PC-3 (cell line): ENCODE measurements at regions not wholly inside any gene's neighbourhood (a gene's known extent, or its start where the extent isn't known, plus 50 kb on each side); places are given as distances from the start of the nearest gene placed in this dataset.

ENCODE experiments used
- ATAC-seq: fragments of 200-7000 bp; cut with Tn5 transposase; 2 replicates; pipeline ENCODE4 v1.9.1; 2020; ENCODE audit warnings: mild to moderate bottlenecking, moderate library complexity
- BruUV-seq: library from RNA; stranded (reverse); fragments of 400-500 nt; replicated peaks from 2 replicates; lab custom pipeline; 2021; lab: Mats Ljungman, UMichigan
- CTCF ChIA-PET: fragments of 300-600 bp; sonication (Branson Sonifier 250); formaldehyde crosslinking; loops from one replicate; lab custom pipeline; 2022; ENCODE audit warnings: antibody characterized with exemption; lab: Charles Lee
- POLR2A ChIA-PET: fragments of 300-600 bp; sonication (Branson Sonifier 250); formaldehyde crosslinking; loops from one replicate; lab custom pipeline; 2022; ENCODE audit warnings: antibody characterized with exemption; ENCODE audit not compliant: unreplicated experiment; lab: Charles Lee
- DNase-seq: peaks from one replicate; pipeline ENCODE4 v3.0.0-alpha.2; 2015
- H2AFZ ChIP-seq: fragments of 300-600 bp; sonication (generic); 2 replicates; pipeline ENCODE4 v1.6.0; 2016; ENCODE audit warnings: antibody characterized with exemption, low read length
- H3F3A ChIP-seq: fragments of 300-600 bp; sonication (generic); one replicate; pipeline ENCODE4 v1.6.0; 2017; ENCODE audit warnings: antibody characterized with exemption, low read length, control low read depth, mild to moderate bottlenecking; ENCODE audit not compliant: unreplicated experiment
- H3K27ac ChIP-seq: fragments of 300-600 bp; sonication (generic); 2 replicates; pipeline ENCODE4 v1.5.1; 2016; ENCODE audit warnings: mild to moderate bottlenecking, low read length
- H3K27me3 ChIP-seq: fragments of 300-600 bp; sonication (generic); 2 replicates; pipeline ENCODE4 v1.6.1; 2016; ENCODE audit warnings: low read length, mixed read lengths
- H3K36me3 ChIP-seq: fragments of 300-600 bp; sonication (generic); 2 replicates; pipeline ENCODE4 v1.6.1; 2016; ENCODE audit warnings: low read depth, mixed run types, low read length, mixed read lengths
- H3K4me1 ChIP-seq: fragments of 300-600 bp; sonication (generic); 2 replicates; pipeline ENCODE4 v1.5.1; 2016; ENCODE audit warnings: low read length; ENCODE audit not compliant: insufficient read depth
- H3K4me2 ChIP-seq: fragments of 300-600 bp; sonication (generic); 2 replicates; pipeline ENCODE4 v1.6.0; 2016; ENCODE audit warnings: low read length
- H3K4me3 ChIP-seq: fragments of 300-600 bp; sonication (generic); 2 replicates; pipeline ENCODE4 v1.5.1; 2016; ENCODE audit warnings: mild to moderate bottlenecking, low read length, mixed read lengths
- H3K79me2 ChIP-seq: fragments of 300-600 bp; sonication (generic); 2 replicates; pipeline ENCODE4 v1.6.1; 2017; ENCODE audit warnings: low read length, mixed read lengths
- H3K9ac ChIP-seq: fragments of 300-600 bp; sonication (generic); 2 replicates; pipeline ENCODE4 v1.6.0; 2016; ENCODE audit warnings: mild to moderate bottlenecking, low read length
- H3K9me2 ChIP-seq: fragments of 300-600 bp; sonication (generic); replicated peaks from 2 replicates; pipeline ENCODE4 v1.6.1; 2016; ENCODE audit warnings: mixed run types, low read length, mixed read lengths
- H3K9me3 ChIP-seq: fragments of 300-600 bp; sonication (generic); 2 replicates; pipeline ENCODE4 v1.6.1; 2016; ENCODE audit warnings: low read length, mixed read lengths
- H4K20me1 ChIP-seq: fragments of 300-600 bp; sonication (generic); 2 replicates; pipeline ENCODE4 v1.6.1; 2016; ENCODE audit warnings: low read length, mixed read lengths
- EZH2 ChIP-seq: fragments of 300-600 bp; sonication (generic); IDR thresholded peaks from one replicate; pipeline ENCODE4 v1.6.1; 2017; ENCODE audit warnings: antibody characterized with exemption, mild to moderate bottlenecking, low read length; ENCODE audit not compliant: unreplicated experiment
- EZH2phosphoT487 ChIP-seq: fragments of 300-600 bp; sonication (generic); IDR thresholded peaks from 2 replicates; pipeline ENCODE4 v1.6.1; 2018; ENCODE audit warnings: mild to moderate bottlenecking, antibody characterized with exemption, low read length, borderline replicate concordance
- intact Hi-C: fragments of 100-400 bp; cut with micrococcal nuclease; formaldehyde crosslinking; loops from 2 replicates; pipeline ENCODE4 v1.9.0; 2023
- TF ChIP-seq, protein P1 (sequence below): fragments of 300-600 bp; sonication (generic); conservative IDR thresholded peaks from 2 replicates; pipeline ENCODE4 v1.5.1; 2017; ENCODE audit warnings: antibody characterized with exemption, low read depth, mild to moderate bottlenecking, low read length

DNA sequence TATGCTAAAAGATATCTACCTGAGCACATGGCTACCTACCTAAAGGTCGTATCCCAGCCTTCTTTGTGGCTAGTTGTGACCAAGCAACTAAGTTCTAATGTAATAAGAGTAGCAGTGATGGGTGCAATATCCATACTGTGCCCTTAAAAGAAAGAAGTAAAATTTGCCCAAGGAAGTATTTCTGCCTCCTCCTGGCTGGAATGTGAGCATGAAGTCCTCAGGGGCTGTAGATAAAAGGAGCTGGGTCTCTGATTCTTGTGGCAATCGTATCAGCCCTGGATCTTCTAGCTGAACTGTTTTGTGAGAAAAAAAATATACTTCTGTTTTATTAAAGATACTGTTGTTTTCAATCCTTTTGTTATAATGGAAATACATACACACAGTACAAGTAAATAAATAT is 217.4 kb downstream of the GPAT3 start:
- intact Hi-C loops: loop anchor here (10.0 kb wide), 1 partner anchor 108 kb away; no protein-coding TSS in a partner anchor
- H3K9me3 ChIP-seq: no peaks in the 10 kb centered on the region
- no peak overlapping the region for H3K4me2 ChIP-seq
- POLR2A ChIA-PET: no interaction called here
- no peaks in the 10 kb centered on the region for H3K27me3 ChIP-seq
- no peak for TF ChIP-seq EZH2
- no peak for TF ChIP-seq EZH2phosphoT487
- TF ChIP-seq, protein P1, sequence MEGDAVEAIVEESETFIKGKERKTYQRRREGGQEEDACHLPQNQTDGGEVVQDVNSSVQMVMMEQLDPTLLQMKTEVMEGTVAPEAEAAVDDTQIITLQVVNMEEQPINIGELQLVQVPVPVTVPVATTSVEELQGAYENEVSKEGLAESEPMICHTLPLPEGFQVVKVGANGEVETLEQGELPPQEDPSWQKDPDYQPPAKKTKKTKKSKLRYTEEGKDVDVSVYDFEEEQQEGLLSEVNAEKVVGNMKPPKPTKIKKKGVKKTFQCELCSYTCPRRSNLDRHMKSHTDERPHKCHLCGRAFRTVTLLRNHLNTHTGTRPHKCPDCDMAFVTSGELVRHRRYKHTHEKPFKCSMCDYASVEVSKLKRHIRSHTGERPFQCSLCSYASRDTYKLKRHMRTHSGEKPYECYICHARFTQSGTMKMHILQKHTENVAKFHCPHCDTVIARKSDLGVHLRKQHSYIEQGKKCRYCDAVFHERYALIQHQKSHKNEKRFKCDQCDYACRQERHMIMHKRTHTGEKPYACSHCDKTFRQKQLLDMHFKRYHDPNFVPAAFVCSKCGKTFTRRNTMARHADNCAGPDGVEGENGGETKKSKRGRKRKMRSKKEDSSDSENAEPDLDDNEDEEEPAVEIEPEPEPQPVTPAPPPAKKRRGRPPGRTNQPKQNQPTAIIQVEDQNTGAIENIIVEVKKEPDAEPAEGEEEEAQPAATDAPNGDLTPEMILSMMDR: peak; percentile 30; the same call in 1 of the 2 replicates
- no peak overlapping the region for H2AFZ ChIP-seq
- no peaks in the 10 kb centered on the region for H3F3A ChIP-seq
- DNase-seq: no peak
- no TSS peak for BruUV-seq
- no peak overlapping the region for H3K9ac ChIP-seq
- H3K79me2 ChIP-seq: no peaks in the 10 kb centered on the region
- no peak for ATAC-seq
- no peaks in the 10 kb centered on the region for H3K9me2 ChIP-seq
- CTCF ChIA-PET: no interaction called here
- no peaks in the 10 kb centered on the region for H3K36me3 ChIP-seq
- H3K27ac ChIP-seq: no peak overlapping the region
- H3K4me1 ChIP-seq: peaks cover 6% of the 10 kb centered on the region
- no peak overlapping the region for H3K4me3 ChIP-seq
- no peaks in the 10 kb centered on the region for H4K20me1 ChIP-seq

DNA sequence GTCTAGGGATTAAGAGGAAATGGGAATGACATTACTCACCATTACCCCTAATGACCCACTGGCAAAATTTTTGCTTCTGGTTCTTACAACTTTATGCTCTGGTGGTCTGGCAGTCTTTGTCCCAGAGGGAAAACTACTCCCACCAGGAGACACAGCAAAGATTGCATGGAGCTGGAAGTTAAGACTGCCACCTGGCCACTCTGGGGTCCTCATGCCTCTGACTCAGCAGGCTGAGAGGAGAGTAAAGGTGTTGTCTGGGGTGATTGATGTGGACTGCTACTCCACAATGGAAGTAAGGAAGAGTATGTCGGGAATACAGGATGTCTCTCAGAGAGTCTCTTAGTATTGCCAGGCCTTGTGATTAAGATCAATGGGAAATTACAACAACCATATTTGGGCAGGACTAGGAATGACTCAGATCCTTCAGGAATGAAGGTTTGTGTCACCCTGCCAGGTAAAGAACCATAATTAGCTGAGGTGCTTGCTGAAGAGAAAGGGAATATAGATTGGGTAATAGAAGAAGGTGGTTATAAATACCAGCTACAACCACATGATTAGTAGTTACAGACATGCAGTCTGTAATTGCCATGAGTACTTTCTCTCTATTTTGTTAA is 215.5 kb downstream of the GPAT3 start:
- peak; percentile 59 for ATAC-seq
- ChIA-PET CTCF (no interaction called here), POLR2A (no interaction called here)
- Histone ChIP-seq H4K20me1 (no peaks in the 10 kb centered on the region), H3K9ac (no peak overlapping the region), H3F3A (no peaks in the 10 kb centered on the region), H3K27ac (no peak overlapping the region), H3K9me2 (no peaks in the 10 kb centered on the region), H3K4me2 (peak overlapping the region; percentile 18; the same call in 1 of the 2 replicates), H2AFZ (no peak overlapping the region), H3K27me3 (no peaks in the 10 kb centered on the region), H3K79me2 (no peaks in the 10 kb centered on the region), H3K4me3 (no peak overlapping the region), H3K9me3 (no peaks in the 10 kb centered on the region), H3K4me1 (peaks cover 6% of the 10 kb centered on the region), H3K36me3 (no peaks in the 10 kb centered on the region)
- no TSS peak for BruUV-seq
- DNase-seq: peak; percentile 62
- TF ChIP-seq EZH2 (no peak), EZH2phosphoT487 (no peak)
- TF ChIP-seq, protein P1: no peak
- intact Hi-C loops: loop anchor here (10.0 kb wide), 1 partner anchor 107 kb away; no protein-coding TSS in a partner anchor

- Histone ChIP-seq H3K9me2 (no peaks in the 10 kb centered on the region), H4K20me1 (no peaks in the 10 kb centered on the region), H3K4me2 (no peak overlapping the region), H3K79me2 (no peaks in the 10 kb centered on the region), H3F3A (no peaks in the 10 kb centered on the region), H3K9me3 (no peaks in the 10 kb centered on the region), H3K36me3 (no peaks in the 10 kb centered on the region), H3K27ac (no peak overlapping the region), H3K4me1 (peaks cover 6% of the 10 kb centered on the region), H3K27me3 (no peaks in the 10 kb centered on the region), H2AFZ (no peak overlapping the region), H3K4me3 (no peak overlapping the region), H3K9ac (no peak overlapping the region)
- ChIA-PET POLR2A (no interaction called here), CTCF (interaction anchor here (0.6 kb wide), 1 partner anchor 9 kb away, joined by 3 read pairs; no protein-coding TSS in a partner anchor)
- ATAC-seq (peak; percentile 64), DNase-seq (peak; percentile 11)
- intact Hi-C loops: no loop called here
- TF ChIP-seq, protein P1: no peak
- no peak for TF ChIP-seq EZH2
- no peak for TF ChIP-seq EZH2phosphoT487
- no TSS peak for BruUV-seq
These were observed 212.8 kb downstream of the GPAT3 start for GRCh38 chr4:83748711-83749110.
